ENCODE measurements at regions not wholly inside any gene's neighbourhood (a gene's known extent, or its start where the extent isn't known, plus 50 kb on each side); places are given as distances from the start of the nearest gene placed in this dataset.
"Not testable (repeated sequence)": the region's sequence is repeated elsewhere in the genome, so short reads cannot be mapped to it uniquely, and the experiment has no call there.

DNA sequence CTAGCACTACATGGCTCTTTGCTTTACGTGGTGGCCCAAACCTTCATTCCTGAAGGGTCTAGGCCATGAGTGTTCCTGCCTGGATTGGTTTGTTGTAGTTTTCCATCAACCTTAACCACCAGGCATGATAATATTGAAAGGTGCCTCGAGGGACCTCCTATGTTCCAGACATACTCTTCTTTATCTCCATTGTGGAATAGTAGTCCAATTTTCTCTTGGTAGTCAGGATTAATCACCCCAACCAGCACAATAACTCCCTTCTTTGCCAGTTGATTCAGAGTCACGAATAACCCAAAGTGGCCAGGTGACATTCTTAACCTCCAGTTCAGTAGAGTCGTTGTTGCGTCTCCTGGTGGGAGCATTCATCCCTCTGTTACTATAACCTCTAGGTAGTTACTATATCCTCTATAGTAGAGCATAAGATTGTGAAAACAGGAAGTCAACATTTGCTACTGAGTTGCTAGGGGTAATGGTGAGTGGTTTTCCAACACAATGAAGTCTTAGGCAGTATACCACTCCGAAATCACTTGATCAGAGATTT lies 88.1 kb upstream of the FAM240B start:
- H3K79me1 ChIP-seq (ENCODE audit: low read length); H3K4me1 ChIP-seq (ENCODE audit: control insufficient read depth in 1 of 2, insufficient read depth in 2 of 2, low read length in 2 of 2); H3K9me3 ChIP-seq (ENCODE audit: insufficient read depth, low read depth, low read length); H3K27me3 ChIP-seq (ENCODE audit: insufficient read depth, low read length); H3K18ac ChIP-seq (ENCODE audit: low read length); H3K4ac ChIP-seq (ENCODE audit: low read depth, low read length); H2BK5ac ChIP-seq (ENCODE audit: low read depth, low read length, poor library complexity); H2BK12ac ChIP-seq (ENCODE audit: low read length); H3K79me2 ChIP-seq (ENCODE audit: control insufficient read depth, insufficient read depth, low read length, poor library complexity); H2AFZ ChIP-seq (ENCODE audit: insufficient read depth, low read length, poor library complexity); H3K23ac ChIP-seq (ENCODE audit: low read length); H3K36me3 ChIP-seq (ENCODE audit: control insufficient read depth in 1 of 2, insufficient read depth in 2 of 2, low read length in 2 of 2); H4K91ac ChIP-seq (ENCODE audit: low read depth, low read length); H3K4me2 ChIP-seq (ENCODE audit: low read length); H3K14ac ChIP-seq (ENCODE audit: low read length); H4K12ac ChIP-seq (ENCODE audit: low read depth, low read length); H3K4me3 ChIP-seq (ENCODE audit: low read depth, low read length); H3K27ac ChIP-seq (ENCODE audit: low read depth, low read length); H2BK120ac ChIP-seq (ENCODE audit: insufficient read depth, low read length, poor library complexity); H3K9ac ChIP-seq (ENCODE audit: low read length); H4K8ac ChIP-seq (ENCODE audit: low read depth, low read length); H2AK5ac ChIP-seq (ENCODE audit: low read length): not testable (repeated sequence)
- no CpG with 5 or more reads among the region's 6 CpGs for WGBS (ENCODE audit: extremely low coverage, insufficient coverage, insufficient read length)
- peak; percentile 52 to 71 for DNase-seq

- Histone ChIP-seq H3K23ac (ENCODE audit: low read length) (no peak overlapping the region), H3K36me3 (ENCODE audit: control insufficient read depth in 1 of 2, insufficient read depth in 2 of 2, low read length in 2 of 2) (no peaks in the 10 kb centered on the region), H4K91ac (ENCODE audit: low read depth, low read length) (no peak overlapping the region), H3K4ac (ENCODE audit: low read depth, low read length) (no peak overlapping the region), H2BK12ac (ENCODE audit: low read length) (no peak overlapping the region), H3K79me1 (ENCODE audit: low read length) (no peaks in the 10 kb centered on the region), H2BK120ac (ENCODE audit: insufficient read depth, low read length, poor library complexity) (no peak overlapping the region), H3K4me1 (ENCODE audit: control insufficient read depth in 1 of 2, insufficient read depth in 2 of 2, low read length in 2 of 2) (no peaks in the 10 kb centered on the region), H3K9me3 (ENCODE audit: insufficient read depth, low read depth, low read length) (no peaks in the 10 kb centered on the region), H2AFZ (ENCODE audit: insufficient read depth, low read length, poor library complexity) (no peak overlapping the region), H3K27ac (ENCODE audit: low read depth, low read length) (no peak overlapping the region), H3K4me3 (ENCODE audit: low read depth, low read length) (no peak overlapping the region), H3K18ac (ENCODE audit: low read length) (no peak overlapping the region), H4K12ac (ENCODE audit: low read depth, low read length) (no peak overlapping the region), H3K79me2 (ENCODE audit: control insufficient read depth, insufficient read depth, low read length, poor library complexity) (no peaks in the 10 kb centered on the region), H2AK5ac (ENCODE audit: low read length) (no peak overlapping the region), H4K8ac (ENCODE audit: low read depth, low read length) (no peak overlapping the region), H3K14ac (ENCODE audit: low read length) (no peak overlapping the region), H3K4me2 (ENCODE audit: low read length) (no peak overlapping the region), H2BK5ac (ENCODE audit: low read depth, low read length, poor library complexity) (no peak overlapping the region), H3K9ac (ENCODE audit: low read length) (no peak overlapping the region), H3K27me3 (ENCODE audit: insufficient read depth, low read length) (no peaks in the 10 kb centered on the region)
- DNase-seq: no peak
- WGBS (ENCODE audit: extremely low coverage, insufficient coverage, insufficient read length): no CpG with 5 or more reads among the region's 2 CpGs
These were observed 51.7 kb upstream of the FAM240B start for GRCh38 chr9:38771593-38771992.
